ENCODE measurements at regions not wholly inside any gene's neighbourhood (a gene's known extent, or its start where the extent isn't known, plus 50 kb on each side); places are given as distances from the start of the nearest gene placed in this dataset.

- DNase-seq: no peak
Observed at GRCh38 chr6:119470893-119471542, 121.5 kb upstream of the MAN1A1 start.

GRCh38 chr6:119467488-119468081 lies 118.0 kb upstream of the MAN1A1 start:
- DNase-seq: no peak

- no peak for DNase-seq
Observed at GRCh38 chr6:119466226-119466625, 116.7 kb upstream of the MAN1A1 start.

GRCh38 chr6:119463081-119463626 lies 113.6 kb upstream of the MAN1A1 start:
- no peak for DNase-seq

GRCh38 chr6:119461187-119461586 lies 111.6 kb upstream of the MAN1A1 start:
- DNase-seq: no peak

GRCh38 chr6:119459207-119459974 lies 109.8 kb upstream of the MAN1A1 start:
- DNase-seq: no peak

GRCh38 chr6:119454714-119455113 lies 105.2 kb upstream of the MAN1A1 start:
- DNase-seq: no peak

- DNase-seq: no peak
Observed at GRCh38 chr6:119453242-119454200, 104.0 kb upstream of the MAN1A1 start.

- DNase-seq: no peak
Observed at GRCh38 chr6:119449331-119450156, 100.0 kb upstream of the MAN1A1 start.

GRCh38 chr6:119447921-119448320 lies 98.4 kb upstream of the MAN1A1 start:
- DNase-seq: no peak

- DNase-seq: no peak
Observed at GRCh38 chr6:119446609-119447008, 97.0 kb upstream of the MAN1A1 start.

- DNase-seq: no peak
Observed at GRCh38 chr6:119446115-119446554, 96.6 kb upstream of the MAN1A1 start.

- no peak for DNase-seq
Observed at GRCh38 chr6:119445666-119446065, 96.1 kb upstream of the MAN1A1 start.

GRCh38 chr6:119444642-119445557 lies 95.3 kb upstream of the MAN1A1 start:
- DNase-seq: no peak

GRCh38 chr6:119443993-119444641 lies 94.6 kb upstream of the MAN1A1 start:
- DNase-seq: no peak

- no peak for DNase-seq
Observed at GRCh38 chr6:119442776-119443184, 93.2 kb upstream of the MAN1A1 start.

GRCh38 chr6:119440953-119441352 lies 91.4 kb upstream of the MAN1A1 start:
- DNase-seq: no peak

- DNase-seq: no peak
Observed at GRCh38 chr6:119436583-119436982, 87.0 kb upstream of the MAN1A1 start.

- DNase-seq: no peak
Observed at GRCh38 chr6:119431799-119432198, 82.2 kb upstream of the MAN1A1 start.

- no peak for DNase-seq
Observed at GRCh38 chr6:119430805-119431204, 81.2 kb upstream of the MAN1A1 start.

Measured in islet precursor cell (in vitro differentiated cells).